GM18861 (cell line): ENCODE measurements at regions not wholly inside any gene's neighbourhood (a gene's known extent, or its start where the extent isn't known, plus 50 kb on each side); places are given as distances from the start of the nearest gene placed in this dataset.
"Not testable (repeated sequence)": the region's sequence is repeated elsewhere in the genome, so short reads cannot be mapped to it uniquely, and the experiment has no call there.

Experiments
- ATAC-seq: cut with Tn5 transposase; IDR thresholded peaks from one replicate; pipeline ENCODE4 v1.9.1; 2021; ENCODE audit not compliant: unreplicated experiment

GRCh38 chr10:121131014-121131413 lies 279.9 kb downstream of the WDR11 start:
- ATAC-seq = no peak

- ATAC-seq = no peak
Observed at GRCh38 chr10:121131426-121132265, 280.5 kb downstream of the WDR11 start.

GRCh38 chr10:121132273-121132672 lies 281.1 kb downstream of the WDR11 start:
- no peak for ATAC-seq

- ATAC-seq = no peak
Observed at GRCh38 chr10:121133901-121134300, 282.7 kb downstream of the WDR11 start.

GRCh38 chr10:121134711-121135110 lies 283.5 kb downstream of the WDR11 start:
- no peak for ATAC-seq

GRCh38 chr10:121135512-121135911 lies 284.4 kb downstream of the WDR11 start:
- no peak for ATAC-seq

- ATAC-seq = no peak
Observed at GRCh38 chr10:121137533-121137932, 286.4 kb downstream of the WDR11 start.

- ATAC-seq = no peak
Observed at GRCh38 chr10:121138112-121138860, 287.1 kb downstream of the WDR11 start.

- ATAC-seq = no peak
Observed at GRCh38 chr10:121138918-121139317, 287.8 kb downstream of the WDR11 start.

GRCh38 chr10:121145802-121146395 lies 294.7 kb downstream of the WDR11 start:
- ATAC-seq = not testable (repeated sequence)

GRCh38 chr10:121148921-121149320 lies 297.8 kb downstream of the WDR11 start:
- ATAC-seq = no peak

- no peak for ATAC-seq
Observed at GRCh38 chr10:121152033-121152432, 300.9 kb downstream of the WDR11 start.

- ATAC-seq = no peak
Observed at GRCh38 chr10:121152935-121153334, 301.8 kb downstream of the WDR11 start.

GRCh38 chr10:121154310-121154709 lies 303.1 kb downstream of the WDR11 start:
- ATAC-seq = no peak

- no peak for ATAC-seq
Observed at GRCh38 chr10:121154846-121155245, 303.7 kb downstream of the WDR11 start.

- no peak for ATAC-seq
Observed at GRCh38 chr10:121155742-121156474, 304.7 kb downstream of the WDR11 start.

GRCh38 chr10:121157998-121158397 lies 306.8 kb downstream of the WDR11 start:
- ATAC-seq = no peak

- no peak for ATAC-seq
Observed at GRCh38 chr10:121158988-121159579, 307.9 kb downstream of the WDR11 start.

GRCh38 chr10:121159670-121160069 lies 308.5 kb downstream of the WDR11 start:
- peak; percentile 46 for ATAC-seq

- ATAC-seq = no peak
Observed at GRCh38 chr10:121165276-121165675, 314.1 kb downstream of the WDR11 start.
